ENCODE measurements at regions not wholly inside any gene's neighbourhood (a gene's known extent, or its start where the extent isn't known, plus 50 kb on each side); places are given as distances from the start of the nearest gene placed in this dataset.

- TF ChIP-seq POLR2AphosphoS5 (IDR thresholded peaks at IDR 0.05) (no peak), CTCF (IDR thresholded peaks at IDR 0.05) (no peak), POLR2A (IDR thresholded peaks at IDR 0.05; ENCODE audit: low read depth) (no peak), EP300 (IDR thresholded peaks at IDR 0.05) (no peak)
Measured at GRCh38 chr10:106320078-106320477, 844.4 kb downstream of the SORCS1 start.

Measured in esophagus muscularis mucosa (tissue), 4 donors.